Smooth muscle cell (in vitro differentiated cells): ENCODE measurements at regions not wholly inside any gene's neighbourhood (a gene's known extent, or its start where the extent isn't known, plus 50 kb on each side); places are given as distances from the start of the nearest gene placed in this dataset.

Experiments
- DNase-seq: peaks from one replicate; lab custom pipeline; 2025; ENCODE audit not compliant: unreplicated experiment; lab: John Stamatoyannopoulos, UW
- H2AFZ ChIP-seq: fragments of 200-600 bp; sonication (generic); 2 replicates; pipeline ENCODE4 v1.6.0; 2016; ENCODE audit warnings: antibody characterized with exemption, low read depth, mild to moderate bottlenecking
- H3F3A ChIP-seq: fragments of 200-600 bp; sonication (generic); 2 replicates; pipeline ENCODE4 v1.6.0; 2017; ENCODE audit warnings: antibody characterized with exemption, low read depth
- H3K27ac ChIP-seq: fragments of 200-600 bp; sonication (generic); 2 replicates; pipeline ENCODE4 v1.5.1; 2016; ENCODE audit warnings: low read depth, mild to moderate bottlenecking
- H3K27me3 ChIP-seq: fragments of 200-600 bp; sonication (generic); 2 replicates; pipeline ENCODE4 v1.6.1; 2016; ENCODE audit warnings: low read depth, mild to moderate bottlenecking
- H3K36me3 ChIP-seq: fragments of 200-600 bp; sonication (generic); 2 replicates; pipeline ENCODE4 v1.5.1; 2016; ENCODE audit warnings: low read depth
- H3K4me1 ChIP-seq: fragments of 200-600 bp; sonication (generic); 2 replicates; pipeline ENCODE4 v1.5.1; 2016; ENCODE audit warnings: low read depth
- H3K4me2 ChIP-seq: fragments of 200-600 bp; sonication (generic); 2 replicates; pipeline ENCODE4 v1.6.0; 2016; ENCODE audit warnings: mild to moderate bottlenecking
- H3K4me3 ChIP-seq: fragments of 200-600 bp; sonication (generic); 2 replicates; pipeline ENCODE4 v1.5.1; 2016; ENCODE audit warnings: mild to moderate bottlenecking
- H3K79me2 ChIP-seq: fragments of 200-600 bp; sonication (generic); 2 replicates; pipeline ENCODE4 v1.6.0; 2016; ENCODE audit warnings: low read depth, mild to moderate bottlenecking
- H3K9ac ChIP-seq: fragments of 200-600 bp; sonication (generic); 2 replicates; pipeline ENCODE4 v1.6.0; 2016; ENCODE audit warnings: low read depth
- H3K9me3 ChIP-seq: fragments of 200-600 bp; sonication (generic); replicated peaks from 2 replicates; pipeline ENCODE4 v1.5.1; 2016; ENCODE audit warnings: low read depth
- H4K20me1 ChIP-seq: fragments of 200-600 bp; sonication (generic); 2 replicates; pipeline ENCODE4 v1.6.0; 2016; ENCODE audit warnings: low read depth
- WGBS: methylation state at CpG from one replicate; pipeline ENCODE4 v1.1.7; 2016; ENCODE audit warnings: low lambda C conversion rate; 5-methylcytosine and 5-hydroxymethylcytosine counted together
- TF ChIP-seq, protein P1 (sequence below): fragments of 200-600 bp; sonication (generic); IDR thresholded peaks from 2 replicates; pipeline ENCODE4 v1.5.1; 2017; ENCODE audit warnings: borderline replicate concordance, mild to moderate bottlenecking, antibody characterized with exemption; ENCODE audit not compliant: insufficient read depth, poor library complexity, severe bottlenecking

DNA sequence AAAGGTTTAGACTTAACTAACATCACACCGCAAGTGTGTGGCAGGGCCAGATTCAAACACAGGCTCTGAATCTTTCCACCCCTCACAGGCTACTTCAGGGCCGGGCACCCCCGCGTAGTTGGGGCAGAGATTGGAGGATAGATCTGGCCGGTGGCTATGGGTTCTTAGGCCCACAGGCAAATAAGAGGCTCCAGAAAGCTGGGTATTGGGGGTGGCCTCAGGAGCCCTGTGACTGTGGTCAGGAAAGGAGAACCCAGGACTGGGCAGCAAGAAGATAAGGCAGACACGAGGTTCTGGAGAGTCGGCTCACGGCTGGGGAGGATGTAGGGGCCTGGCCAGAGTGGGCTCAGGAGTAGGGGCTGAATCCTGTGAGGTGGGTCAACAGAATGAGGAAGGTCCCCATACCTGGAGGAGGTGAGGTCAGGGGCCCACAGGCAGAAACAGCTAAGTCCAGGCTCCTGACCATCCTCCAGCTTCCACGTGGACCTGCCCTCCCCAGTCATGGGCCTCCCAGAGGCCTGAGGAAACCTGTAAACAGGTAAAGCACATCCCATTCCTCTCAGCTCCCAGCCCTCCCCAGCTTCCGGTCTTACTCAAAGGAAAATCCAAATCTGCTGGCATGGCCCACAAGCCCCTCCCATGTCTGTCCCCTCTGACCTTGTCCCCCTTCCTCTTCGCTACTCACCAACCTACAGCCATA is 306.2 kb downstream of the MATN1 start:
- TF ChIP-seq, protein P1, sequence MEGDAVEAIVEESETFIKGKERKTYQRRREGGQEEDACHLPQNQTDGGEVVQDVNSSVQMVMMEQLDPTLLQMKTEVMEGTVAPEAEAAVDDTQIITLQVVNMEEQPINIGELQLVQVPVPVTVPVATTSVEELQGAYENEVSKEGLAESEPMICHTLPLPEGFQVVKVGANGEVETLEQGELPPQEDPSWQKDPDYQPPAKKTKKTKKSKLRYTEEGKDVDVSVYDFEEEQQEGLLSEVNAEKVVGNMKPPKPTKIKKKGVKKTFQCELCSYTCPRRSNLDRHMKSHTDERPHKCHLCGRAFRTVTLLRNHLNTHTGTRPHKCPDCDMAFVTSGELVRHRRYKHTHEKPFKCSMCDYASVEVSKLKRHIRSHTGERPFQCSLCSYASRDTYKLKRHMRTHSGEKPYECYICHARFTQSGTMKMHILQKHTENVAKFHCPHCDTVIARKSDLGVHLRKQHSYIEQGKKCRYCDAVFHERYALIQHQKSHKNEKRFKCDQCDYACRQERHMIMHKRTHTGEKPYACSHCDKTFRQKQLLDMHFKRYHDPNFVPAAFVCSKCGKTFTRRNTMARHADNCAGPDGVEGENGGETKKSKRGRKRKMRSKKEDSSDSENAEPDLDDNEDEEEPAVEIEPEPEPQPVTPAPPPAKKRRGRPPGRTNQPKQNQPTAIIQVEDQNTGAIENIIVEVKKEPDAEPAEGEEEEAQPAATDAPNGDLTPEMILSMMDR: no peak
- Histone ChIP-seq H3K27ac (no peak overlapping the region), H3K4me3 (no peak overlapping the region), H3K4me2 (no peak overlapping the region), H4K20me1 (no peaks in the 10 kb centered on the region), H3K27me3 (peaks cover 13% of the 10 kb centered on the region), H3K9me3 (no peaks in the 10 kb centered on the region), H3K79me2 (no peaks in the 10 kb centered on the region), H3K9ac (no peak overlapping the region), H3K4me1 (peaks cover 10% of the 10 kb centered on the region), H3K36me3 (no peaks in the 10 kb centered on the region), H3F3A (peaks cover 4% of the 10 kb centered on the region), H2AFZ (no peak overlapping the region)
- WGBS: 93% methylated on average over 11 of the region's 11 CpGs
- DNase-seq: no peak

DNA sequence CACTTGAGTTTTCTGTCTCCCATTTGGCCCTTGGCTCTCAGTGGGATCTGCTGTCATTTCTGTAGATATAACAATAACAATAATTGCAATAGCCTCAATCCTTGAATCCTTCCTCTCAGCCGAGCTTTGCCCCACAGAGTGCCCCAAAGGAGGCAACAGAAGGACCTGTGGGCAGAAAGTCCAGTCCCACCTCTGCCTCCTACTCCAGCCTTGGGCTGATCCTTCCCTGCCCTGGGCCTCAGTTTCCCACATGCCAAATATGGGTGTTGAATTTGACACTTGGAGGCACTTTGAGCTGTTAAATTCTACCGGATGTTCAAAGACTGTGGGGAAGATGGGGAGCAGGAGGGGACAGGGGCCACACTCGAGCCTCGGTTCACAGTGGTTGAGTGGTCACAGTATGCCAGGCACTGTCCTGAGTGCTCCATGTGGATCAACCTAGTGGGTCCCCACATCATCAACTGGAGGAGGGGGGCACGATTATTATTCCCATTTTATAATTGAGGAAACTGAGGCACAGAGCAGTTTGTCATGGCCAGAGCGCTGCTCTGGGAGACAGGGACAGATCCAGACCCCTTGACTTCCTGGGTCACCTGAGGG is 307.1 kb downstream of the MATN1 start:
- no peaks in the 10 kb centered on the region for H3K9me3 ChIP-seq
- H4K20me1 ChIP-seq: no peaks in the 10 kb centered on the region
- TF ChIP-seq, protein P1: no peak
- H3K79me2 ChIP-seq: no peaks in the 10 kb centered on the region
- no peak overlapping the region for H2AFZ ChIP-seq
- no peak for DNase-seq
- no peak overlapping the region for H3K4me2 ChIP-seq
- H3K27ac ChIP-seq: no peak overlapping the region
- no peak overlapping the region for H3K9ac ChIP-seq
- peaks cover 4% of the 10 kb centered on the region for H3F3A ChIP-seq
- no peaks in the 10 kb centered on the region for H3K36me3 ChIP-seq
- peaks cover 9% of the 10 kb centered on the region for H3K27me3 ChIP-seq
- H3K4me3 ChIP-seq: no peak overlapping the region
- 87% methylated on average over 6 of the region's 6 CpGs for WGBS
- peaks cover 10% of the 10 kb centered on the region for H3K4me1 ChIP-seq

DNA sequence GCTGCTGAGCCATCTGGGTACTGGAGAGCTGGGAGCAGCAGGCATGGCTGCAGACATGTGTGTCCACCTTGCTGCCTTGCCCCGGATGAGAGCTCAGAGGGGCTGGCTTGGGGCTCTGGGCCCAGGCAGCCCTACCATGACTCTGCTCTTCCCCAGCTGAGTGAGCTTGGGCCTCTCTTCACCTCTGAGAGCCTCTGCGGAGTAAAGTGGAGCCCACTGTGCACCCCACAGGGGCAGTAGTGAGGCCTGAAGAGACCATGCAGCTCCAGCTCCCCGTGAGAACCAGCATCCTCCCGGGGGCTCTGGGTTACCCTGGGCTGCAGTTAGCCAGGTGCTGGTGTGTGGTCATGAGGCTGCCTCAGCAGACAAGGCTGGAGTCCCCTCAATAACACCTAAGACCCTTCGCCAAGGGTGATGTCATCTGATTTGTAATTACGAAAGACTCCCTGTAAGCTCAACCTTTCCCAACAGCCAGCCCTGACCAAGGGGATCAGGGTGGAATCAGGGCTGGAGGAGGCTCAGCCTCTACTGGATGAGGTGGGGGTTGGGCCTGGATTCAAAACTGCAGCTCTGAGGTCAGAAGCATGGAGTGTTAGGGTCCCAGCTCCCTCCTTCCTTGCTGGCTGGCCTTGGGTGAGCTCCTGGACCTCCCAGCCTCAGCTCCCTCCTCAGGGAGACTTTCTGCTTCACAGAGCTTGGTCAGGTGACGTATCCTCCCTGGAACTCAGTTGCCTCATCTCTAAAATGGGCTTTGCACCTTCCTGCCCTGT is 308.0 kb downstream of the MATN1 start:
- H3K9ac ChIP-seq: no peak overlapping the region
- no peaks in the 10 kb centered on the region for H3K79me2 ChIP-seq
- H3K9me3 ChIP-seq: no peaks in the 10 kb centered on the region
- no peak overlapping the region for H3K4me3 ChIP-seq
- TF ChIP-seq, protein P1: no peak
- H3F3A ChIP-seq: peaks cover 4% of the 10 kb centered on the region
- no peaks in the 10 kb centered on the region for H4K20me1 ChIP-seq
- H3K4me2 ChIP-seq: no peak overlapping the region
- no peak overlapping the region for H3K27ac ChIP-seq
- no peak for DNase-seq
- 90% methylated on average over 7 of the region's 7 CpGs for WGBS
- peaks cover 10% of the 10 kb centered on the region for H3K4me1 ChIP-seq
- no peak overlapping the region for H2AFZ ChIP-seq
- H3K27me3 ChIP-seq: peaks cover 1% of the 10 kb centered on the region
- no peaks in the 10 kb centered on the region for H3K36me3 ChIP-seq
